ENCODE measurements at regions not wholly inside any gene's neighbourhood (a gene's known extent, or its start where the extent isn't known, plus 50 kb on each side); places are given as distances from the start of the nearest gene placed in this dataset.

DNA sequence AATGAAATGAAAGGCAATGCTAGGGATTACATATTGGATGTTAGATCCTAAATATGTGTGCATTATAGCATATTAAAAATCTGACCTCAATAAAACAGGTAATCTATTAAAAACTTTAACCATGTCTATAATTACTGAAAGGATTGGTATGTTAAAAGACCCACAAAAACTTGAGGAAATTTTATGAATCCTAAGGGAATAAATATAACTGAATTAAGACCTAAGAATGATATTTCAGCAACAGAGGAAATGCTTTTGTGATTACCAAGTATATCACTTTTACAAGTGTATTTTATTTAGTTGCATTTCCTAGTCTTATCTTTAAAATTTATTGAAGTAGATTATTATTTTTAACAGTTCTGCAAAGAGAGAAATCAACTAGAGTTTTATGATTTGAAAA is 571.5 kb downstream of the HDGFL1 start:
- Mint-ChIP-seq H3K27me3 (ENCODE audit: low read depth, poor library complexity) (no peaks in the 10 kb centered on the region), H3K9me3 (peaks cover 9% of the 10 kb centered on the region), H3K4me3 (no peak overlapping the region), H3K4me1 (no peaks in the 10 kb centered on the region), H3K27ac (no peak overlapping the region), H3K36me3 (ENCODE audit: low read depth) (peaks cover 2% of the 10 kb centered on the region)
- TF ChIP-seq, protein P1, sequence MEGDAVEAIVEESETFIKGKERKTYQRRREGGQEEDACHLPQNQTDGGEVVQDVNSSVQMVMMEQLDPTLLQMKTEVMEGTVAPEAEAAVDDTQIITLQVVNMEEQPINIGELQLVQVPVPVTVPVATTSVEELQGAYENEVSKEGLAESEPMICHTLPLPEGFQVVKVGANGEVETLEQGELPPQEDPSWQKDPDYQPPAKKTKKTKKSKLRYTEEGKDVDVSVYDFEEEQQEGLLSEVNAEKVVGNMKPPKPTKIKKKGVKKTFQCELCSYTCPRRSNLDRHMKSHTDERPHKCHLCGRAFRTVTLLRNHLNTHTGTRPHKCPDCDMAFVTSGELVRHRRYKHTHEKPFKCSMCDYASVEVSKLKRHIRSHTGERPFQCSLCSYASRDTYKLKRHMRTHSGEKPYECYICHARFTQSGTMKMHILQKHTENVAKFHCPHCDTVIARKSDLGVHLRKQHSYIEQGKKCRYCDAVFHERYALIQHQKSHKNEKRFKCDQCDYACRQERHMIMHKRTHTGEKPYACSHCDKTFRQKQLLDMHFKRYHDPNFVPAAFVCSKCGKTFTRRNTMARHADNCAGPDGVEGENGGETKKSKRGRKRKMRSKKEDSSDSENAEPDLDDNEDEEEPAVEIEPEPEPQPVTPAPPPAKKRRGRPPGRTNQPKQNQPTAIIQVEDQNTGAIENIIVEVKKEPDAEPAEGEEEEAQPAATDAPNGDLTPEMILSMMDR (IDR thresholded peaks at IDR 0.05), result no peak
- no peak for DNase-seq

DNA sequence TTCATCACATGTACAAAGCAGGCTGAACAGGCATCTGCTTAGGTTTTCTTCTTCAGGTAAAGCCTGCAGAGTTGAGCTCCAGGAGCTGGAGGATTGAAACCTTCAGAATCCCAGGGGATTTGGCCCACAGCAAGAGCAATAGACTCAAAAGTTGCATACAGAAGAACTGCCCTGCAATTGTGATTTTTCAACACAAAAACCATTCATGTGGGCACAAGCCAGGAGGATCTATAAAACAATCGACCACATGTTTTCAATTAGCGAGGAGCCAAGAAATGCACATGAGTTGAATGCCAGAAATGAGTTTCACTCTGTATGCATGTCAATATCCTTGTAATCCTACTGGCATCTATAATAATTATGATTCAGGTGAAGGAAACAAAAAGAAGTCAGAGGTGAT is 576.4 kb downstream of the HDGFL1 start:
- DNase-seq, result no peak
- Mint-ChIP-seq H3K4me1 (no peaks in the 10 kb centered on the region), H3K9me3 (no peaks in the 10 kb centered on the region), H3K4me3 (no peak overlapping the region), H3K27ac (no peak overlapping the region), H3K36me3 (ENCODE audit: low read depth) (no peaks in the 10 kb centered on the region), H3K27me3 (ENCODE audit: low read depth, poor library complexity) (no peaks in the 10 kb centered on the region)
- TF ChIP-seq, protein P1 (IDR thresholded peaks at IDR 0.05), result no peak

DNA sequence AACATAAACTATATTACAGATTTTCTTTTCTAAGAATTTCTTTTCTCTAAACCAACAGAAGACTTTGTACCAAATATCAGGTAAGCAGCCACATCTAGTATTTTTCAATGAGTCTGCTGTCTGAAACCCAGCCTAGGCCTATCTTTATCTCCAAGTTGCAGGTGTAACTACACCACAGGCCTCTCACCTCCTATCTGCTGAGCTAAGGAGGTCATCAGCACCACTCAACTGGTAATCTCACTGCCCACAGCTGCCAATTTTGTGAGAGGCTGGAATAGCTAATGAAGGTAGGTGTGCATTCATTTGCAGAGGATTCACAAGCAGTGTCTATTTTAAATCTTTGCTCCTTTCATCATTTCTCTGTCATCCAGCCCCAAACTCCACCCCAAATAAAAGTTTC is 584.8 kb downstream of the HDGFL1 start:
- no peaks in the 10 kb centered on the region for H3K36me3 Mint-ChIP-seq (ENCODE audit: low read depth)
- TF ChIP-seq, protein P1 (IDR thresholded peaks at IDR 0.05), result no peak
- H3K4me3 Mint-ChIP-seq, result no peak overlapping the region
- no peaks in the 10 kb centered on the region for H3K4me1 Mint-ChIP-seq
- H3K27ac Mint-ChIP-seq, result no peak overlapping the region
- DNase-seq, result no peak
- no peaks in the 10 kb centered on the region for H3K27me3 Mint-ChIP-seq (ENCODE audit: low read depth, poor library complexity)
- H3K9me3 Mint-ChIP-seq, result peaks cover 7% of the 10 kb centered on the region

DNA sequence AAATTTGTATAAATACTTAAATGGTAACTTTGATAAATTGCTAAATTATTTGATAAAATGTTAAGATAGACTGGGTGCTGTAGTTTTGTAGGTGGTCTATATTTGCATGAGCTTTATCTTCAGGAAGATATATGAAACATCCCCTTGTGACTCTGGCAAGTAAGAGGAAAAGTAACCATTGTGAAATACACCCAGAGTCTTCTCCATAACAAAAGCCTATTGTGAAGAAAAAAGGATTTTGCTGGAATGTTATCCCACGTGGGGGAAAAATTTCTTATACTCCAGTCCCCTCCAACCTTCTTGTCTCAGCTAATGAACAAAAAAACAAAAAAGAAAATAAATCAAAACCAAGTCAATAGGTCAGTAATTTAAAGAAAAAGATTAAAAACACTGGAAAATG is 600.7 kb downstream of the HDGFL1 start:
- H3K4me3 Mint-ChIP-seq, result no peak overlapping the region
- no peak for DNase-seq
- H3K9me3 Mint-ChIP-seq, result peaks cover 53% of the 10 kb centered on the region
- H3K27ac Mint-ChIP-seq, result no peak overlapping the region
- peaks cover 3% of the 10 kb centered on the region for H3K27me3 Mint-ChIP-seq (ENCODE audit: low read depth, poor library complexity)
- H3K4me1 Mint-ChIP-seq, result no peaks in the 10 kb centered on the region
- peaks cover 5% of the 10 kb centered on the region for H3K36me3 Mint-ChIP-seq (ENCODE audit: low read depth)
- TF ChIP-seq, protein P1 (IDR thresholded peaks at IDR 0.05), result no peak

DNA sequence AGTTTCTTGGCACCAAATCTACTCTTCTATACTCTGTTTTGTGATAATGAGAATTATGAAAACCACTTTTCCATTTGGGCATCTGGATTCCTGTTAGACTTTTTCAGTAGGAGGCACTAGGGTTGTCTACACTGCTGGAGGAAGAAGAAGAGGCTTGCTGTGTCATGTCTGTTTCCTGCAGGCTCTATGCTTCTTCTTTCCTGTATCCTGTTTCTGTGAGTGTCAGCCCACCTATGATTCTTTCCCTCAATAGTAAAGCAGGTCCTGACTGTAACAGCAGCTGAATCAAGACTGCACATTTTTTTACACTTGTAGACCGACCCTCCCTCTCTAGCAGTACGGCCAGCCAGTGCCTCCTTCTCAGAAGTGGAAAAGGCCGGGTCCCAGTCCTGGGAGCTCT is 603.9 kb downstream of the HDGFL1 start:
- no peak overlapping the region for H3K27ac Mint-ChIP-seq
- no peak overlapping the region for H3K4me3 Mint-ChIP-seq
- TF ChIP-seq, protein P1 (IDR thresholded peaks at IDR 0.05), result no peak
- peaks cover 27% of the 10 kb centered on the region for H3K9me3 Mint-ChIP-seq
- peaks cover 5% of the 10 kb centered on the region for H3K36me3 Mint-ChIP-seq (ENCODE audit: low read depth)
- H3K27me3 Mint-ChIP-seq (ENCODE audit: low read depth, poor library complexity), result no peaks in the 10 kb centered on the region
- DNase-seq, result no peak
- no peaks in the 10 kb centered on the region for H3K4me1 Mint-ChIP-seq

DNA sequence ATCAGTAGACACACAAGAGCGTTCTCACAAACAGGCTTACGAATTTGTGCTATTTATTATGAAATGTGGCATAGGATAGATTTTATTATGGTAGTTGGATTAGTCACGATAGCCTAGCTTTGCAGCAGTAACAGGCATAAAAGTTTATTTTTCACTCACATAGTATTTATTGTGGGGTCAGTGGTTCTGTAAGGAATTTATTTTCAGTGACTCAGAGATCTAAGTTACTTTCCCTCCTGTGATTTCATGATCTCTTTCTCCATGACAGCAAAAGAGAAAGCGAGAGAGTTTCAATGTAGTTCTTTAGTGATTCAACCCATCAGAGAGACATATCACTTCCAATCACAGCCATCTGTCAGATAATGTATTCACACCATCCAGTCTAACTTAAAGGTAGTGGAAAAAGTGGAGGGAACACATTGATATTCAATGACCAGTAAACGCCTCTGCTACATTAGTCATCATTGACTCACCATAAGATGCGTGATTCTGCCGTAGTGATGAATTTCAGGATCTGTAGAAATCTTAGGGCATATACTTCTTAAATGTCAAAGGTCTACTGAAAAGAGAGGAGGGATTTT is 605.5 kb downstream of the HDGFL1 start:
- peaks cover 5% of the 10 kb centered on the region for H3K36me3 Mint-ChIP-seq (ENCODE audit: low read depth)

More for the DNA sequence above, 605.5 kb downstream of the HDGFL1 start:
- H3K4me1 Mint-ChIP-seq, result no peaks in the 10 kb centered on the region
- peaks cover 20% of the 10 kb centered on the region for H3K9me3 Mint-ChIP-seq
- TF ChIP-seq, protein P1 (IDR thresholded peaks at IDR 0.05), result no peak
- no peaks in the 10 kb centered on the region for H3K27me3 Mint-ChIP-seq (ENCODE audit: low read depth, poor library complexity)
- no peak overlapping the region for H3K27ac Mint-ChIP-seq
- H3K4me3 Mint-ChIP-seq, result no peak overlapping the region
- DNase-seq, result no peak

Measured in nephron progenitor cell (in vitro differentiated cells).